ENCODE measurements at regions not wholly inside any gene's neighbourhood (a gene's known extent, or its start where the extent isn't known, plus 50 kb on each side); places are given as distances from the start of the nearest gene placed in this dataset.

DNA sequence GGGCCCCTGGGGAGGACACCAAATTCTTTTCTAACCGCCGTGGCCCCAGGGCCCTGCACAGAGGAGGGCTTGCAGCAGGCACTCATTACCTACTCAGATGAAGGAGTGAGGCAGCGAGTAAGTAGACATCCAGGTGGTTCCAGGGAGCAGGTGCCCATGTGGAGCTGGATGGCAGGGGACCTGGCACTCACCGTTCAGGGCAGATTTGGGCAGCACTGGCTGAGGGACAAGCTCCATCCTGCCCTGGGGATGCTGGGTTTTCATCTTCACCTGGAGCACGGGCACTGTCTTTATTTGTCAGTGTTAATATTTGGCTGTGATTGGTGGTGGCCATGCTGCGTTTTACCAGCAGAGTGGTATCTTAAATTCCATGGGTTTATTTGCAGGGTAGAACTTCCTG is 1182.7 kb downstream of the BRD1 start:
- DNase-seq = no peak

GRCh38 chr22:48644108-48644507 is 1183.6 kb downstream of the BRD1 start:
- DNase-seq = no peak

DNA sequence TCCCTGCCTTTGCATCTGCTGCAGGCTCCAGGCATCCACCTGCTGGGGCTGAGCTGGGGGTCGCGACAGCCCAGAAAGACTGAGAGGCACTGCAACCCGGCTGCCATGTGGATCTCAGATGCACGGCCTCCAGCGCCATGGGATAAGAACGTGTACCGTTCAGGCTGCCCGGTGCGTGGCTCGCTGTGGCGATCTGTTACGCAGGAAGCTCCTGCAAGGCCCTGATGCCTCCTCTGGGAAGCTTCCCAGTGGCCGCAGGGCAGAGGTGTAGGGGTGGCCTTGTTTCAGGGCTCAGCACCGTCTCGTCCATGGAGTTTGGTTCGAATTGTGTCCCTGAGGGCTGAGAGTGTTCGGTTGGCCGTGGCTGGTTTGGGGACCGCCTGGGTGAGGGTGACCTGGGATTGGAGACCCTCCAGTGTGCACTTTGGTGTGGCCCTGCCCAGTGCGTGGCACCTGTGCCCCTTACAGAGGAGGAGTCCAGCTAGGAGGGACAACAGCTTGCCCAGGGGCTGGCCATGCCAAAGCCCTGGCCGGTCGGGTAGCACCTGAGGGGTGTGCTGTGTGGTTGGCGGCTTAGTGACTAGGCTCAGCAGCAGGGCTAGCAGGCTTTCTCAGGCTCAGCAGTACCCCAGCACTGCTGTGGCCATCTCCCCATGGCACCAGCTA is 1184.5 kb downstream of the BRD1 start:
- no peak for DNase-seq

DNA sequence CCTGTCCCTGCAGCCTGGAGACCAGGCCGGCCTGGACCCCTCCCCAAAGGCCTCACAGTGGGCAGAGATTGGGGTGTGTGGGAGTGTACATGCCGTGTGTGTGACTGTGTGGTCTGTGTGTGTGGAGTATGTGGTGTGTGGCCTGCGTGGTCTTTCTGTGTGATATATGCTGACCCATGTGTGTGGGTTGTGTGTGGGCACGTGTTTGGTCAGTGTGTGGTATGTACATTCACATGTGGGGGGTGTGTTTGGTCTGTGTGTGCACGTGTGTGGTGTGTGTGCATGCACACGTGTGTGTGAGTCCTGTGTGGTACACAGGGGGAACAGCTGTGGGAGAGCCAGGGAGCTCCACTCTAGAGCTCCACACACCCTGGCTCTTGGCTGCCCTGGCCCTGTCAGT is 1185.1 kb downstream of the BRD1 start:
- no peak for DNase-seq

DNA sequence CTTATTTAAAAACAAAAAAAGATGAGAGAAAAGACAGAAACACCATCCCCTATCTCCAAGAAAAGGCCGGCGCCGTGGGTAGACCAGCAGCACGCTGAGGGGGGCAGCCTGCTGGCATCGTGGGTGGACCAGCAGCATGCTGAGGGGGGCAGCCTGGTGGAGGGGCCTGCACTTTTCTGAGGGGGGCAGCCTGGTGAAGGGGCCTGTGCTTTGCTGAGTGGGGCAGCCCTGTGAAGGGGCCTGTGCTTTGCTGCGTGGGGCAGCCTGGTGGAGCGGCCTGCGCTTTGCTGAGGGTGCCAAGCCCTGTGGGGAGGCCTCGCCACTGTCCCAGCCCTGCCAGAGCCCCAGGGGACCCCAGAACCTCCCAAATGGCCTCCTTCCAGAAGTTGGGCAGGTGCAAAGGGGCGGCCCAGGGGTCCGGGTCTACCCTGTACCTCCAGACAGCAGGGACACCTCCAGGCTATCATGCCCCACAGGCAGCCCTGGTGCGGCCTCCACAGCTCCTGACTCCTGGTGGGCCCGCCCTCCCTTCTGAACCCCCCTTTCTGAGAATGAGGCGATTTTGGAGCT is 1185.7 kb downstream of the BRD1 start:
- no peak for DNase-seq

- no peak for DNase-seq
These were observed 1186.5 kb downstream of the BRD1 start for GRCh38 chr22:48640890-48641841.

- no peak for DNase-seq
These were observed 1187.6 kb downstream of the BRD1 start for GRCh38 chr22:48639896-48640748.

GRCh38 chr22:48639021-48639795 is 1188.5 kb downstream of the BRD1 start:
- DNase-seq = no peak

DNA sequence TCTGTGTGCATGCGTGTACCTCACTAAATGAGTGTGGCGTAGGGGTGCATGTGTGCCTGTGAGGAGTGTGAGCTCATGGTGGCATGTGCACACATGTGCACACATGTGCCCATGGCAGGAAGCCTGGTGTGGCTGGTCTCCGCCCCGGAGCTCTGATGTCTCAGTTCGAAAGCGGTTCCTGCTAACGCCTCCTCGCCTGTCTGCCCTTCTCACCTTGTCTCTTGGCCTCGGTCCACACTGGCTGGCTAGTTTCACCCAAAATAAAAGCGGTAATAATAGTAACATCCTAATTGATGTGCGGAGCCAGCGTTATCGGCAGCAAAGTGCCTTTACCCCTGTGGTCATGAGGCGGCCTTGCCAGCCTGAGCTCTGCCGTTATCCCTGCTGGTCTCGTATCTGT is 1190.4 kb downstream of the BRD1 start:
- no peak for DNase-seq

- DNase-seq = no peak
These were observed 1190.9 kb downstream of the BRD1 start for GRCh38 chr22:48636746-48637145.

- no peak for DNase-seq
These were observed 1191.9 kb downstream of the BRD1 start for GRCh38 chr22:48635816-48636215.

GRCh38 chr22:48635031-48635430 is 1192.6 kb downstream of the BRD1 start:
- no peak for DNase-seq

GRCh38 chr22:48633996-48634836 is 1193.5 kb downstream of the BRD1 start:
- no peak for DNase-seq

DNA sequence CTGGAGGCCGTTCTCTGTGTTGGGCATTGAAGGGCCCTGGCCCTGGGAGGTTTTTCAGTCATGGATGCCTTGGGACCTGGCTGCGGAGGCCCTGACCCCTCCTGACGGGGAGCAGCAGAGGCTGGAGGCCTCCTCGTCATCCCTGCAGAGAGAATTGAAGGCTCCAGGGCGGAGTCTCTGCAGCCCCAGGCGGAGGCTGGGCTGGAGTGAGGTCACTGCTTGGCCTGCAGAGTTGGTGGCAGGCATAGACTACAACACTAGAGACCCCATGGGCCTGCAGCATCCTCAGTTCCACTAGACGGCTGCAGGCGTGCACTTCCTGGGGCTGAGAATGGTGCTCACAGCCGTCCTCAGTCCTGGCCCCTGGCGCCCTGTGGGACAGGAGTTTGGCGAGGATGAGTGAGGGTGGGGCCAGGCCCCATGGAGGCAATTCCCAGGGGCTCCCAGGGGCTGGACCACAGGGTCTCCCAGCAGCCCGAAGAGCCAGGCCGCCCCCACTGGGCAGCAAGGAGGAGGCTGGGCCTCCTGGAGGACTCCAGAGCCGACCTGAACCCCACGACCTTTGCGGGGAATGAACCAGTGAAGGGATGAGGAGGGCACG is 1194.9 kb downstream of the BRD1 start:
- no peak for DNase-seq

- no peak for DNase-seq
These were observed 1196.3 kb downstream of the BRD1 start for GRCh38 chr22:48631288-48631863.

GRCh38 chr22:48630848-48631247 is 1196.8 kb downstream of the BRD1 start:
- no peak for DNase-seq

- no peak for DNase-seq
These were observed 1197.3 kb downstream of the BRD1 start for GRCh38 chr22:48630433-48630754.

GRCh38 chr22:48629631-48630432 is 1197.8 kb downstream of the BRD1 start:
- no peak for DNase-seq

GRCh38 chr22:48628891-48629543 is 1198.7 kb downstream of the BRD1 start:
- no peak for DNase-seq
